RPMI8226 (cell line): ENCODE measurements at regions not wholly inside any gene's neighbourhood (a gene's known extent, or its start where the extent isn't known, plus 50 kb on each side); places are given as distances from the start of the nearest gene placed in this dataset.
"Not testable (repeated sequence)": the region's sequence is repeated elsewhere in the genome, so short reads cannot be mapped to it uniquely, and the experiment has no call there.

ENCODE experiments used
- DNase-seq: peaks from one replicate; pipeline ENCODE4 v3.0.0-alpha.2; 2015

GRCh38 chr1:182225755-182226154, 164.2 kb upstream of the ZNF648 start:
- DNase-seq = not testable (repeated sequence)

- not testable (repeated sequence) for DNase-seq
Measured at GRCh38 chr1:182221990-182222389, 160.5 kb upstream of the ZNF648 start.

GRCh38 chr1:182221367-182221766, 159.9 kb upstream of the ZNF648 start:
- DNase-seq = not testable (repeated sequence)

- DNase-seq = no peak
Measured at GRCh38 chr1:182217967-182218366, 156.5 kb upstream of the ZNF648 start.

- DNase-seq = no peak
Measured at GRCh38 chr1:182217071-182217470, 155.6 kb upstream of the ZNF648 start.

GRCh38 chr1:182215764-182216163, 154.3 kb upstream of the ZNF648 start:
- no peak for DNase-seq

GRCh38 chr1:182213163-182213562, 151.7 kb upstream of the ZNF648 start:
- DNase-seq = no peak

GRCh38 chr1:182211386-182211785, 149.9 kb upstream of the ZNF648 start:
- DNase-seq = no peak

GRCh38 chr1:182210417-182210816, 148.9 kb upstream of the ZNF648 start:
- no peak for DNase-seq

GRCh38 chr1:182207300-182207699, 145.8 kb upstream of the ZNF648 start:
- no peak for DNase-seq

- no peak for DNase-seq
Measured at GRCh38 chr1:182206626-182207239, 145.2 kb upstream of the ZNF648 start.

- no peak for DNase-seq
Measured at GRCh38 chr1:182205351-182206022, 144.0 kb upstream of the ZNF648 start.

- DNase-seq = no peak
Measured at GRCh38 chr1:182203191-182203875, 141.8 kb upstream of the ZNF648 start.

- DNase-seq = not testable (repeated sequence)
Measured at GRCh38 chr1:182201490-182201889, 140.0 kb upstream of the ZNF648 start.

- DNase-seq = no peak
Measured at GRCh38 chr1:182200025-182200812, 138.7 kb upstream of the ZNF648 start.

- DNase-seq = no peak
Measured at GRCh38 chr1:182198006-182198605, 136.6 kb upstream of the ZNF648 start.

- no peak for DNase-seq
Measured at GRCh38 chr1:182196897-182197870, 135.7 kb upstream of the ZNF648 start.

GRCh38 chr1:182195733-182196132, 134.2 kb upstream of the ZNF648 start:
- no peak for DNase-seq

- no peak for DNase-seq
Measured at GRCh38 chr1:182193908-182194550, 132.5 kb upstream of the ZNF648 start.

- DNase-seq = no peak
Measured at GRCh38 chr1:182192966-182193365, 131.5 kb upstream of the ZNF648 start.

GRCh38 chr1:182192215-182192614, 130.7 kb upstream of the ZNF648 start:
- no peak for DNase-seq
